ENCODE measurements at regions not wholly inside any gene's neighbourhood (a gene's known extent, or its start where the extent isn't known, plus 50 kb on each side); places are given as distances from the start of the nearest gene placed in this dataset.

DNA sequence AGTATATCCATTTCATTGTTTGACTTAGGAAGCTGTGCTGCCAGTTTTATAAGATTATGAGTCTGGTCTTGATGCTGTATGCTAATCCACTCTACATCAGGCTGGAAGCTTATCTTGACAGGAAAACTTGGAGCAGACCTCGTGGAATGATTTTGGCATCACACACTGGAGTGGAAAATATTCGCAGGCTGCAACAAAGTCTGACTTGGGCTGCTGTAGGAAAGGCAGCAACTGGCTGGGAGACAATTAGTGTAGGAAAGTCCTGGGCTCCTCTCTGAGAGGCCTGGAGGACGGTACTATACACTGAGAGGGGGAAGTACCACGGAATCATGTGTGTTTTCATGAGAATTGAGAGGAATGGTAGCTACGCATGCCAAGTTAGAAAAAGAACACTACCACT lies 383.7 kb downstream of the ETNK1 start:
- H3K4me3 Mint-ChIP-seq: no peak overlapping the region
- peaks cover 2 to 7% of the 10 kb centered on the region in 2 experiments; a peak in 3 of 5 replicates for H3K9me3 Mint-ChIP-seq
- no CpG with 5 or more reads among the region's 5 CpGs for WGBS (ENCODE audit: extremely low coverage, insufficient read length, low lambda C conversion rate)

More for the DNA sequence above, 383.7 kb downstream of the ETNK1 start:
- Histone ChIP-seq H3K79me1 (ENCODE audit: insufficient read depth, low read depth, low read length, poor library complexity, severe bottlenecking) (no peaks in the 10 kb centered on the region), H3K27ac (ENCODE audit: insufficient read length, low read depth, low read length) (no peak overlapping the region), H3K23ac (ENCODE audit: insufficient read length, low read depth, low read length) (no peak overlapping the region), H3T11ph (ENCODE audit: low read length) (no peak overlapping the region), H2BK15ac (ENCODE audit: low read depth, low read length) (no peak overlapping the region), H3K56ac (ENCODE audit: insufficient read length, low read depth, low read length) (no peak overlapping the region), H4K91ac (ENCODE audit: insufficient read length, low read depth, low read length) (no peak overlapping the region), H3K14ac (ENCODE audit: insufficient read depth, low read length) (no peak overlapping the region), H3K4me2 (ENCODE audit: insufficient read depth, insufficient read length, low read length) (no peak overlapping the region), H4K5ac (ENCODE audit: insufficient read length, low read depth, low read length) (no peak overlapping the region), H3K79me2 (ENCODE audit: insufficient read depth, low read length) (no peaks in the 10 kb centered on the region), H2BK120ac (ENCODE audit: low read depth, low read length, poor library complexity, severe bottlenecking) (no peak overlapping the region), H2BK5ac (ENCODE audit: insufficient read length, low read length) (no peak overlapping the region), H4K8ac (replicated peaks; ENCODE audit: insufficient read length, low read depth, low read length) (no peak overlapping the region), H2BK20ac (ENCODE audit: low read depth, low read length, poor library complexity, severe bottlenecking) (no peak overlapping the region), H4K20me1 (ENCODE audit: control insufficient read depth, insufficient read depth, insufficient read length) (no peaks in the 10 kb centered on the region), H3K9ac (ENCODE audit: extremely low read depth, insufficient read length, low read length) (no peak overlapping the region), H2BK12ac (ENCODE audit: insufficient read length, low read depth, low read length) (no peak overlapping the region), H3K18ac (ENCODE audit: insufficient read length, low read depth, low read length) (no peak overlapping the region), H2AFZ (ENCODE audit: low read length) (peak overlapping the region; percentile 40), H2AK5ac (ENCODE audit: insufficient read length, low read length) (no peak overlapping the region), H3K9me3 (ENCODE audit: control insufficient read depth, low read depth, low read length) (no peaks in the 10 kb centered on the region), H3K4ac (ENCODE audit: low read depth, low read length) (no peak overlapping the region), H3K4me1 (ENCODE audit: insufficient read depth, low read length) (no peaks in the 10 kb centered on the region), H3K23me2 (ENCODE audit: insufficient read length, low read depth, low read length, poor library complexity, severe bottlenecking) (no peaks in the 10 kb centered on the region), H3K27me3 (ENCODE audit: insufficient read depth, low read length) (no peaks in the 10 kb centered on the region)
- DNase-seq: no peak
- TF ChIP-seq, protein P1, sequence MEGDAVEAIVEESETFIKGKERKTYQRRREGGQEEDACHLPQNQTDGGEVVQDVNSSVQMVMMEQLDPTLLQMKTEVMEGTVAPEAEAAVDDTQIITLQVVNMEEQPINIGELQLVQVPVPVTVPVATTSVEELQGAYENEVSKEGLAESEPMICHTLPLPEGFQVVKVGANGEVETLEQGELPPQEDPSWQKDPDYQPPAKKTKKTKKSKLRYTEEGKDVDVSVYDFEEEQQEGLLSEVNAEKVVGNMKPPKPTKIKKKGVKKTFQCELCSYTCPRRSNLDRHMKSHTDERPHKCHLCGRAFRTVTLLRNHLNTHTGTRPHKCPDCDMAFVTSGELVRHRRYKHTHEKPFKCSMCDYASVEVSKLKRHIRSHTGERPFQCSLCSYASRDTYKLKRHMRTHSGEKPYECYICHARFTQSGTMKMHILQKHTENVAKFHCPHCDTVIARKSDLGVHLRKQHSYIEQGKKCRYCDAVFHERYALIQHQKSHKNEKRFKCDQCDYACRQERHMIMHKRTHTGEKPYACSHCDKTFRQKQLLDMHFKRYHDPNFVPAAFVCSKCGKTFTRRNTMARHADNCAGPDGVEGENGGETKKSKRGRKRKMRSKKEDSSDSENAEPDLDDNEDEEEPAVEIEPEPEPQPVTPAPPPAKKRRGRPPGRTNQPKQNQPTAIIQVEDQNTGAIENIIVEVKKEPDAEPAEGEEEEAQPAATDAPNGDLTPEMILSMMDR (conservative IDR thresholded peaks at IDR 0.05): no peak
- H3K27me3 Mint-ChIP-seq (ENCODE audit: low read depth): no peaks in the 10 kb centered on the region
- peaks cover 0 to 7% (median 2%) of the 10 kb centered on the region in 3 experiments; a peak in 2 of 7 replicates for H3K36me3 Mint-ChIP-seq (ENCODE audit: insufficient read depth in 1 of 3, low read depth in 3 of 3)
- H3K27ac Mint-ChIP-seq: peak overlapping the region in 1 of 3 experiments; percentile 27; a peak in 2 of 7 replicates
- peaks cover 0 to 6% of the 10 kb centered on the region in 2 experiments; a peak in 2 of 4 replicates for H3K4me1 Mint-ChIP-seq
